ENCODE measurements at regions not wholly inside any gene's neighbourhood (a gene's known extent, or its start where the extent isn't known, plus 50 kb on each side); places are given as distances from the start of the nearest gene placed in this dataset.

- Mint-ChIP-seq H3K9me3 (no peaks in the 10 kb centered on the region), H3K36me3 (ENCODE audit: low read depth) (no peaks in the 10 kb centered on the region), H3K27ac (no peak overlapping the region), H3K27me3 (ENCODE audit: insufficient read depth, low read depth, poor library complexity) (no peaks in the 10 kb centered on the region), H3K4me1 (no peaks in the 10 kb centered on the region), H3K4me3 (no peak overlapping the region)
- no peaks in the 10 kb centered on the region for H3K79me2 ChIP-seq (replicated peaks; ENCODE audit: insufficient read depth)
- H3K27me3 ChIP-seq (ENCODE audit: insufficient read depth) = no peaks in the 10 kb centered on the region
- H3K9me2 ChIP-seq (ENCODE audit: insufficient read depth) = no peaks in the 10 kb centered on the region
- ATAC-seq = no peak
- no peak overlapping the region for H3K27ac ChIP-seq (ENCODE audit: low read depth)
- no peak overlapping the region for H3K4me2 ChIP-seq
- no peaks in the 10 kb centered on the region for H3F3A ChIP-seq (replicated peaks; ENCODE audit: low read depth)
- no peaks in the 10 kb centered on the region for H3K36me3 ChIP-seq (ENCODE audit: insufficient read depth)
- H3K4me3 ChIP-seq = no peak overlapping the region
- H4K20me1 ChIP-seq (replicated peaks; ENCODE audit: insufficient read depth) = no peaks in the 10 kb centered on the region
- no peak for DNase-seq (ENCODE audit: low spot score)
- H2AFZ ChIP-seq = no peak overlapping the region; the same call in 1 of the 2 replicates
- no peak for TF ChIP-seq JUNB (IDR thresholded peaks at IDR 0.05; ENCODE audit: unreplicated experiment)
- no peak for TF ChIP-seq CREB1 (CRISPR knock-in tag; IDR thresholded peaks at IDR 0.05; ENCODE audit: low read depth)
- no peak for TF ChIP-seq ZNF331 (CRISPR knock-in tag; IDR thresholded peaks at IDR 0.05; ENCODE audit: low read depth)
- TF ChIP-seq EZH2 (IDR thresholded peaks at IDR 0.05; ENCODE audit: low read depth, unreplicated experiment) = no peak
- TF ChIP-seq, protein P1, sequence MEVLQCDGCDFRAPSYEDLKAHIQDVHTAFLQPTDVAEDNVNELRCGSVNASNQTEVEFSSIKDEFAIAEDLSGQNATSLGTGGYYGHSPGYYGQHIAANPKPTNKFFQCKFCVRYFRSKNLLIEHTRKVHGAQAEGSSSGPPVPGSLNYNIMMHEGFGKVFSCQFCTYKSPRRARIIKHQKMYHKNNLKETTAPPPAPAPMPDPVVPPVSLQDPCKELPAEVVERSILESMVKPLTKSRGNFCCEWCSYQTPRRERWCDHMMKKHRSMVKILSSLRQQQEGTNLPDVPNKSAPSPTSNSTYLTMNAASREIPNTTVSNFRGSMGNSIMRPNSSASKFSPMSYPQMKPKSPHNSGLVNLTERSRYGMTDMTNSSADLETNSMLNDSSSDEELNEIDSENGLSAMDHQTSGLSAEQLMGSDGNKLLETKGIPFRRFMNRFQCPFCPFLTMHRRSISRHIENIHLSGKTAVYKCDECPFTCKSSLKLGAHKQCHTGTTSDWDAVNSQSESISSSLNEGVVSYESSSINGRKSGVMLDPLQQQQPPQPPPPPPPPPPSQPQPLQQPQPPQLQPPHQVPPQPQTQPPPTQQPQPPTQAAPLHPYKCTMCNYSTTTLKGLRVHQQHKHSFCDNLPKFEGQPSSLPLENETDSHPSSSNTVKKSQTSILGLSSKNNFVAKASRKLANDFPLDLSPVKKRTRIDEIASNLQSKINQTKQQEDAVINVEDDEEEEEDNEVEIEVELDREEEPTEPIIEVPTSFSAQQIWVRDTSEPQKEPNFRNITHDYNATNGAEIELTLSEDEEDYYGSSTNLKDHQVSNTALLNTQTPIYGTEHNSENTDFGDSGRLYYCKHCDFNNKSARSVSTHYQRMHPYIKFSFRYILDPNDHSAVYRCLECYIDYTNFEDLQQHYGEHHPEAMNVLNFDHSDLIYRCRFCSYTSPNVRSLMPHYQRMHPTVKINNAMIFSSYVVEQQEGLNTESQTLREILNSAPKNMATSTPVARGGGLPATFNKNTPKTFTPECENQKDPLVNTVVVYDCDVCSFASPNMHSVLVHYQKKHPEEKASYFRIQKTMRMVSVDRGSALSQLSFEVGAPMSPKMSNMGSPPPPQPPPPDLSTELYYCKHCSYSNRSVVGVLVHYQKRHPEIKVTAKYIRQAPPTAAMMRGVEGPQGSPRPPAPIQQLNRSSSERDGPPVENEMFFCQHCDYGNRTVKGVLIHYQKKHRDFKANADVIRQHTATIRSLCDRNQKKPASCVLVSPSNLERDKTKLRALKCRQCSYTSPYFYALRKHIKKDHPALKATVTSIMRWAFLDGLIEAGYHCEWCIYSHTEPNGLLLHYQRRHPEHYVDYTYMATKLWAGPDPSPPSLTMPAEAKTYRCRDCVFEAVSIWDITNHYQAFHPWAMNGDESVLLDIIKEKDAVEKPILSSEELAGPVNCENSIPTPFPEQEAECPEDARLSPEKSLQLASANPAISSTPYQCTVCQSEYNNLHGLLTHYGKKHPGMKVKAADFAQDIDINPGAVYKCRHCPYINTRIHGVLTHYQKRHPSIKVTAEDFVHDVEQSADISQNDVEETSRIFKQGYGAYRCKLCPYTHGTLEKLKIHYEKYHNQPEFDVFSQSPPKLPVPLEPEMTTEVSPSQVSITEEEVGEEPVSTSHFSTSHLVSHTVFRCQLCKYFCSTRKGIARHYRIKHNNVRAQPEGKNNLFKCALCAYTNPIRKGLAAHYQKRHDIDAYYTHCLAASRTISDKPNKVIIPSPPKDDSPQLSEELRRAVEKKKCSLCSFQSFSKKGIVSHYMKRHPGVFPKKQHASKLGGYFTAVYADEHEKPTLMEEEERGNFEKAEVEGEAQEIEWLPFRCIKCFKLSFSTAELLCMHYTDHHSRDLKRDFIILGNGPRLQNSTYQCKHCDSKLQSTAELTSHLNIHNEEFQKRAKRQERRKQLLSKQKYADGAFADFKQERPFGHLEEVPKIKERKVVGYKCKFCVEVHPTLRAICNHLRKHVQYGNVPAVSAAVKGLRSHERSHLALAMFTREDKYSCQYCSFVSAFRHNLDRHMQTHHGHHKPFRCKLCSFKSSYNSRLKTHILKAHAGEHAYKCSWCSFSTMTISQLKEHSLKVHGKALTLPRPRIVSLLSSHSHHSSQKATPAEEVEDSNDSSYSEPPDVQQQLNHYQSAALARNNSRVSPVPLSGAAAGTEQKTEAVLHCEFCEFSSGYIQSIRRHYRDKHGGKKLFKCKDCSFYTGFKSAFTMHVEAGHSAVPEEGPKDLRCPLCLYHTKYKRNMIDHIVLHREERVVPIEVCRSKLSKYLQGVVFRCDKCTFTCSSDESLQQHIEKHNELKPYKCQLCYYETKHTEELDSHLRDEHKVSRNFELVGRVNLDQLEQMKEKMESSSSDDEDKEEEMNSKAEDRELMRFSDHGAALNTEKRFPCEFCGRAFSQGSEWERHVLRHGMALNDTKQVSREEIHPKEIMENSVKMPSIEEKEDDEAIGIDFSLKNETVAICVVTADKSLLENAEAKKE (CRISPR knock-in tag; IDR thresholded peaks at IDR 0.05) = no peak
- TF ChIP-seq CTCF (conservative IDR thresholded peaks at IDR 0.05; ENCODE audit: low read depth in 2 of 2) = no peak
- TF ChIP-seq REST (IDR thresholded peaks at IDR 0.05; ENCODE audit: unreplicated experiment) = no peak
- TF ChIP-seq STAT1 (IDR thresholded peaks at IDR 0.05; ENCODE audit: unreplicated experiment) = no peak
- TF ChIP-seq POLR2AphosphoS5 (IDR thresholded peaks at IDR 0.05; ENCODE audit: low read depth) = no peak
- TF ChIP-seq ZNF114 (CRISPR knock-in tag; IDR thresholded peaks at IDR 0.05) = no peak
- H3K4me1 ChIP-seq (ENCODE audit: insufficient read depth) = no peaks in the 10 kb centered on the region
Observed at GRCh38 chr5:13019729-13020128, 924.8 kb downstream of the DNAH5 start.

Measured in GM23338 (cell line).